ENCODE measurements at regions not wholly inside any gene's neighbourhood (a gene's known extent, or its start where the extent isn't known, plus 50 kb on each side); places are given as distances from the start of the nearest gene placed in this dataset.

DNA sequence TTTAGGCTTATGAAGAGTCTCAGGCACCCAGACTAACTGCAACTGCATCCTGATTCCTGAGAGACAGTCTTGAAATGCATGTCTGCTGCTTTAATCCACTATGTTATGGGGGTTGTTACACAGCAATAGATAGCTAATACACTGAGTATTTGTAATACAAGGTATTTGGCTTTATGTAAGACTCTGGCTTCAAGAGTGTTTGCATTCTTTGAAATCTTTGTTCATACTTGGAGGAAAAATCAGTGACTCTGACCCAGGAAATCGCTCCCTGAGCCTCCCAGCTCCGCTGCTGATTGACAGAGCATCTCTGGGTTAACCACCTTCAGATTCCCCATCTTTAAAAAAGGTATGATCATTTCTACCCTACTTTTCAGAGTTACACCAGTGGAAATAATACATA is 133.9 kb downstream of the MTPAP start:
- Mint-ChIP-seq H3K4me1 (ENCODE audit: low read depth) (peaks cover 20% of the 10 kb centered on the region), H3K9me3 (ENCODE audit: low read depth) (no peaks in the 10 kb centered on the region), H3K27ac (ENCODE audit: unreplicated experiment) (peak overlapping the region; percentile 61), H3K4me3 (ENCODE audit: unreplicated experiment) (peak overlapping the region; percentile 45), H3K27me3 (ENCODE audit: low read depth) (peaks cover 12% of the 10 kb centered on the region), H3K36me3 (ENCODE audit: low read depth) (peaks cover under 1% of the 10 kb centered on the region)
- no peak for DNase-seq (ENCODE audit: low spot score)
- TF ChIP-seq, protein P1, sequence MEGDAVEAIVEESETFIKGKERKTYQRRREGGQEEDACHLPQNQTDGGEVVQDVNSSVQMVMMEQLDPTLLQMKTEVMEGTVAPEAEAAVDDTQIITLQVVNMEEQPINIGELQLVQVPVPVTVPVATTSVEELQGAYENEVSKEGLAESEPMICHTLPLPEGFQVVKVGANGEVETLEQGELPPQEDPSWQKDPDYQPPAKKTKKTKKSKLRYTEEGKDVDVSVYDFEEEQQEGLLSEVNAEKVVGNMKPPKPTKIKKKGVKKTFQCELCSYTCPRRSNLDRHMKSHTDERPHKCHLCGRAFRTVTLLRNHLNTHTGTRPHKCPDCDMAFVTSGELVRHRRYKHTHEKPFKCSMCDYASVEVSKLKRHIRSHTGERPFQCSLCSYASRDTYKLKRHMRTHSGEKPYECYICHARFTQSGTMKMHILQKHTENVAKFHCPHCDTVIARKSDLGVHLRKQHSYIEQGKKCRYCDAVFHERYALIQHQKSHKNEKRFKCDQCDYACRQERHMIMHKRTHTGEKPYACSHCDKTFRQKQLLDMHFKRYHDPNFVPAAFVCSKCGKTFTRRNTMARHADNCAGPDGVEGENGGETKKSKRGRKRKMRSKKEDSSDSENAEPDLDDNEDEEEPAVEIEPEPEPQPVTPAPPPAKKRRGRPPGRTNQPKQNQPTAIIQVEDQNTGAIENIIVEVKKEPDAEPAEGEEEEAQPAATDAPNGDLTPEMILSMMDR (IDR thresholded peaks at IDR 0.05) = no peak

GRCh38 chr10:30210296-30210695 is 138.8 kb downstream of the MTPAP start:
- Mint-ChIP-seq H3K4me1 (ENCODE audit: low read depth) (peaks cover 19% of the 10 kb centered on the region), H3K4me3 (ENCODE audit: unreplicated experiment) (no peak overlapping the region), H3K36me3 (ENCODE audit: low read depth) (peaks cover 2% of the 10 kb centered on the region), H3K9me3 (ENCODE audit: low read depth) (peaks cover 3% of the 10 kb centered on the region), H3K27me3 (ENCODE audit: low read depth) (peaks cover 17% of the 10 kb centered on the region), H3K27ac (ENCODE audit: unreplicated experiment) (no peak overlapping the region)
- TF ChIP-seq, protein P1 (IDR thresholded peaks at IDR 0.05) = no peak
- no peak for DNase-seq (ENCODE audit: low spot score)

- peaks cover 17% of the 10 kb centered on the region for H3K27me3 Mint-ChIP-seq (ENCODE audit: low read depth)
- H3K9me3 Mint-ChIP-seq (ENCODE audit: low read depth) = peaks cover 8% of the 10 kb centered on the region
- H3K4me3 Mint-ChIP-seq (ENCODE audit: unreplicated experiment) = no peak overlapping the region
- peaks cover 16% of the 10 kb centered on the region for H3K4me1 Mint-ChIP-seq (ENCODE audit: low read depth)
- TF ChIP-seq, protein P1 (IDR thresholded peaks at IDR 0.05) = no peak
- peaks cover 5% of the 10 kb centered on the region for H3K36me3 Mint-ChIP-seq (ENCODE audit: low read depth)
- no peak overlapping the region for H3K27ac Mint-ChIP-seq (ENCODE audit: unreplicated experiment)
- no peak for DNase-seq (ENCODE audit: low spot score)
Observed at GRCh38 chr10:30208330-30208729, 140.7 kb downstream of the MTPAP start.

GRCh38 chr10:30207485-30208052 is 141.5 kb downstream of the MTPAP start:
- Mint-ChIP-seq H3K27me3 (ENCODE audit: low read depth) (peaks cover 15% of the 10 kb centered on the region), H3K9me3 (ENCODE audit: low read depth) (peaks cover 8% of the 10 kb centered on the region), H3K27ac (ENCODE audit: unreplicated experiment) (no peak overlapping the region), H3K4me1 (ENCODE audit: low read depth) (peaks cover 16% of the 10 kb centered on the region), H3K36me3 (ENCODE audit: low read depth) (peaks cover 5% of the 10 kb centered on the region), H3K4me3 (ENCODE audit: unreplicated experiment) (no peak overlapping the region)
- DNase-seq (ENCODE audit: low spot score) = no peak
- TF ChIP-seq, protein P1 (IDR thresholded peaks at IDR 0.05) = no peak

DNA sequence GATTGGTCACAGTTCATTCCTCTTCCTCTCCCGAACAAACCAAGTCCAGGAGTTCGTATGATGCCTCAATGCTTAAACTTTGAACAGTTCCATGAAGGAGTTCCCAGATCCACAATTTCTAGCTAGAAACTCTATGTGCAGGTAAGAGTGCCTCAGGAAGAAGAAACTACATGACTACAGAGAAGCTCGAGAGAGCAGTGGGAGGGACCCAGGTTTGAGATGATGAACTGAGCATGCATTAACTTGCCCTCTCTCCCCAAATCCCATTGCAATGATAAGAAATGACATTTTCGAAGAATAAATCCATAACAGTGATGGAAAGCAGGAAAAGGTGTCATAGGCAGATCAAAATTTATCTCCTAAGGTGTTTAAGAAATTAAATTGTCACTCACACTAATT is 140.6 kb upstream of the JCAD start:
- Mint-ChIP-seq H3K36me3 (ENCODE audit: low read depth) (peaks cover 4% of the 10 kb centered on the region), H3K9me3 (ENCODE audit: low read depth) (peaks cover 9% of the 10 kb centered on the region), H3K27me3 (ENCODE audit: low read depth) (peaks cover 19% of the 10 kb centered on the region)

More for the DNA sequence above, 140.6 kb upstream of the JCAD start:
- Mint-ChIP-seq H3K4me3 (ENCODE audit: unreplicated experiment) (no peak overlapping the region), H3K4me1 (ENCODE audit: low read depth) (no peaks in the 10 kb centered on the region), H3K27ac (ENCODE audit: unreplicated experiment) (no peak overlapping the region)
- no peak for DNase-seq (ENCODE audit: low spot score)
- TF ChIP-seq, protein P1 (IDR thresholded peaks at IDR 0.05) = no peak
